Testis (tissue), 2 donors: ENCODE measurements at regions not wholly inside any gene's neighbourhood (a gene's known extent, or its start where the extent isn't known, plus 50 kb on each side); places are given as distances from the start of the nearest gene placed in this dataset.

Experiments
- CTCF ChIP-seq, 3 experiments: fragments of 450-650 bp in 2 of 3; fragments of 200-600 bp in 1 of 3; sonication (generic) in 1 of 3; IDR thresholded peaks; one replicate each; pipeline ENCODE4 v1.5.1; 2016 to 2019; ENCODE audit warnings: antibody characterized with exemption in 3 of 3, mild to moderate bottlenecking in 2 of 3, moderate library complexity in 1 of 3
- POLR2A ChIP-seq: fragments of 450-650 bp; IDR thresholded peaks from one replicate; pipeline ENCODE4 v1.6.1; 2017; ENCODE audit warnings: antibody characterized with exemption, mild to moderate bottlenecking, moderate library complexity

DNA sequence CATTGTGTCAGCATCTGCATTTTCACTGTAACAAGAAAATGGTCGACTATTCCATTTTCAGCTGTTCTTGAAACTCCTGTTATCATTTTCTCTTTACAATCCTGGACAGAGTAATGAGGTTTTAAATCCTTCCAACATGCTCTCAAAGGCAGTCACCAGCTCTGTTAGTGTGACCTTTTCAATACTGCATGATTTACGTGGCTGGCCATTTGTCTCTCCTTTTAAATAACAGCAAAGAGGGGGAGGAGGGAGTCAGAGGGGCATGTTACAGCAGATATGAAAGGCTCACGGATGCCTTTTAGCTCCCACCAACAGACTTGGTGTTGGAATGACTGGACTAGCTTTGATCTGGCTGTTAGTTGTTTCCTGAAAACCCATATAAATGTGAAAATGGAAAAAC lies 1251.2 kb downstream of the AACS start:
- TF ChIP-seq CTCF (IDR thresholded peaks at IDR 0.05) (no peak), POLR2A (no peak)
